HEK293 (cell line): ENCODE measurements at regions not wholly inside any gene's neighbourhood (a gene's known extent, or its start where the extent isn't known, plus 50 kb on each side); places are given as distances from the start of the nearest gene placed in this dataset.

Source experiments
- ZFHX2 ChIP-seq: fragments of 450-650 bp; formaldehyde crosslinking; conservative IDR thresholded peaks from 2 replicates; pipeline ENCODE4 v1.5.1; 2016; ENCODE audit warnings: missing biosample characterization, missing genetic modification characterization
- ZNF184 ChIP-seq: fragments of 450-650 bp; IDR thresholded peaks from 2 replicates; pipeline ENCODE4 v1.5.1; 2018; ENCODE audit warnings: missing biosample characterization, mild to moderate bottlenecking, missing genetic modification characterization
- ZNF621 ChIP-seq: fragments of 450-650 bp; formaldehyde crosslinking; IDR thresholded peaks from 2 replicates; pipeline ENCODE4 v1.5.1; 2017; ENCODE audit warnings: missing biosample characterization, missing genetic modification characterization
- ZNF792 ChIP-seq: fragments of 450-650 bp; formaldehyde crosslinking; IDR thresholded peaks from 2 replicates; pipeline ENCODE4 v1.5.1; 2016; ENCODE audit warnings: missing biosample characterization, missing genetic modification characterization
- TF ChIP-seq, protein P1 (sequence below): fragments of 450-650 bp; formaldehyde crosslinking; IDR thresholded peaks from 2 replicates; pipeline ENCODE4 v1.5.1; 2016; ENCODE audit warnings: missing biosample characterization, missing genetic modification characterization
- TF ChIP-seq, protein P2 (sequence below): sonication (generic); formaldehyde crosslinking; IDR thresholded peaks from 2 replicates; pipeline ENCODE4 v1.8.1; 2022; ENCODE audit warnings: mild to moderate bottlenecking, moderate library complexity, missing genetic modification reagents

DNA sequence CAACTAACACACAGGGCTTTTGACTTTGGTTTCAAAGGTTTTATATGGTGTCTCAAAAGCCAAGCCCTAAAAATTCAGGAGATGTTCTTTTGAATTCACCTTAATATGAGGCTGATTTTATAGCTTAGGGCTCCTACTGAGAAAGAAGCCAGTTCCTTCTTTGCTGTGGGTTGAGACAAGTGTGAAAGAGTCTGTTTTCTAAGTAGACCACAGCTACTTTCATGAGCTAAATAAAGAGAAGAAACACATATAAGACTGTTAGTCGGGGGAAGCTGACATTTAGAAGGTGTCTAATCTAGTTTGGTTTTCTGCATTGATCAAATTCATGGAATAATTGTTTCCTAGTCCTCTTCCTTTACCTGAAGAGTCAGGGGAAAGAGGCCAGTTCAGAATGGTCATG is 332.1 kb upstream of the CELF2 start:
- TF ChIP-seq ZFHX2 (tag by site-specific recombination) (no peak), ZNF792 (tag by site-specific recombination) (no peak), ZNF184 (tag by site-specific recombination) (no peak), ZNF621 (tag by site-specific recombination) (no peak)
- TF ChIP-seq, protein P1, sequence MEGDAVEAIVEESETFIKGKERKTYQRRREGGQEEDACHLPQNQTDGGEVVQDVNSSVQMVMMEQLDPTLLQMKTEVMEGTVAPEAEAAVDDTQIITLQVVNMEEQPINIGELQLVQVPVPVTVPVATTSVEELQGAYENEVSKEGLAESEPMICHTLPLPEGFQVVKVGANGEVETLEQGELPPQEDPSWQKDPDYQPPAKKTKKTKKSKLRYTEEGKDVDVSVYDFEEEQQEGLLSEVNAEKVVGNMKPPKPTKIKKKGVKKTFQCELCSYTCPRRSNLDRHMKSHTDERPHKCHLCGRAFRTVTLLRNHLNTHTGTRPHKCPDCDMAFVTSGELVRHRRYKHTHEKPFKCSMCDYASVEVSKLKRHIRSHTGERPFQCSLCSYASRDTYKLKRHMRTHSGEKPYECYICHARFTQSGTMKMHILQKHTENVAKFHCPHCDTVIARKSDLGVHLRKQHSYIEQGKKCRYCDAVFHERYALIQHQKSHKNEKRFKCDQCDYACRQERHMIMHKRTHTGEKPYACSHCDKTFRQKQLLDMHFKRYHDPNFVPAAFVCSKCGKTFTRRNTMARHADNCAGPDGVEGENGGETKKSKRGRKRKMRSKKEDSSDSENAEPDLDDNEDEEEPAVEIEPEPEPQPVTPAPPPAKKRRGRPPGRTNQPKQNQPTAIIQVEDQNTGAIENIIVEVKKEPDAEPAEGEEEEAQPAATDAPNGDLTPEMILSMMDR (tag by site-specific recombination), result no peak
- TF ChIP-seq, protein P2, sequence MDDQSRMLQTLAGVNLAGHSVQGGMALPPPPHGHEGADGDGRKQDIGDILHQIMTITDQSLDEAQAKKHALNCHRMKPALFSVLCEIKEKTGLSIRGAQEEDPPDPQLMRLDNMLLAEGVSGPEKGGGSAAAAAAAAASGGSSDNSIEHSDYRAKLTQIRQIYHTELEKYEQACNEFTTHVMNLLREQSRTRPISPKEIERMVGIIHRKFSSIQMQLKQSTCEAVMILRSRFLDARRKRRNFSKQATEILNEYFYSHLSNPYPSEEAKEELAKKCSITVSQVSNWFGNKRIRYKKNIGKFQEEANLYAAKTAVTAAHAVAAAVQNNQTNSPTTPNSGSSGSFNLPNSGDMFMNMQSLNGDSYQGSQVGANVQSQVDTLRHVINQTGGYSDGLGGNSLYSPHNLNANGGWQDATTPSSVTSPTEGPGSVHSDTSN (CRISPR knock-in tag), result no peak
